Osteoblast (primary cell): ENCODE measurements at regions not wholly inside any gene's neighbourhood (a gene's known extent, or its start where the extent isn't known, plus 50 kb on each side); places are given as distances from the start of the nearest gene placed in this dataset. TPM values are rescaled to one million over a fixed set of nuclear protein-coding genes. Genes with fewer than 3 reads are reported as not detected.

ENCODE experiments used
- DNase-seq: peaks from one replicate; pipeline ENCODE4 v3.0.0; 2011; ENCODE audit warnings: low spot score, mixed read lengths; ENCODE audit not compliant: insufficient read length; ENCODE audit errors: missing footprints
- H2AFZ ChIP-seq: 2 replicates; pipeline ENCODE4 v1.6.0; 2011; ENCODE audit warnings: mild to moderate bottlenecking, low read length
- H3K27ac ChIP-seq: 2 replicates; pipeline ENCODE4 v1.5.1; 2011; ENCODE audit warnings: mild to moderate bottlenecking, low read depth, low read length, moderate library complexity
- H3K27me3 ChIP-seq: 2 replicates; pipeline ENCODE4 v1.6.0; 2012; ENCODE audit warnings: mild to moderate bottlenecking, control low read depth, inconsistent platforms, low read length, moderate library complexity; ENCODE audit not compliant: insufficient read depth
- H3K36me3 ChIP-seq: 2 replicates; pipeline ENCODE4 v1.5.1; 2011; ENCODE audit warnings: mild to moderate bottlenecking, low read length, control low read depth, moderate library complexity; ENCODE audit not compliant: insufficient read depth
- H3K4me1 ChIP-seq: 2 replicates; pipeline ENCODE4 v1.5.1; 2011; ENCODE audit warnings: mild to moderate bottlenecking, low read length, control low read depth, moderate library complexity; ENCODE audit not compliant: insufficient read depth
- H3K4me2 ChIP-seq: 2 replicates; pipeline ENCODE4 v1.6.0; 2011; ENCODE audit warnings: mild to moderate bottlenecking, low read length; ENCODE audit not compliant: insufficient read depth
- H3K4me3 ChIP-seq: fragments of 200-600 bp; sonication (generic); 3 replicates; pipeline ENCODE4 v1.5.1; 2012; ENCODE audit warnings: mild to moderate bottlenecking, low read length, inconsistent platforms; ENCODE audit not compliant: insufficient read depth
- H3K79me2 ChIP-seq: 2 replicates; pipeline ENCODE4 v1.6.0; 2012; ENCODE audit warnings: mild to moderate bottlenecking, low read length, control low read depth, inconsistent platforms; ENCODE audit not compliant: insufficient read depth
- H3K9me3 ChIP-seq: 2 replicates; pipeline ENCODE4 v1.5.1; 2011; ENCODE audit warnings: low read depth, low read length, control low read depth
- H4K20me1 ChIP-seq: 2 replicates; pipeline ENCODE4 v1.6.0; 2012; ENCODE audit warnings: mild to moderate bottlenecking, low read length, control low read depth; ENCODE audit not compliant: insufficient read depth
- small RNA-seq: library from RNA; depleted of rRNA; stranded (forward); fragments of <200 nt; gene quantifications from one replicate; pipeline ENCODE3, GENCODE V24; 2012
- TF ChIP-seq, protein P1 (sequence below): IDR thresholded peaks from 2 replicates; pipeline ENCODE4 v1.5.1; 2011; ENCODE audit warnings: mild to moderate bottlenecking, low read depth, low read length, moderate library complexity; ENCODE audit errors: extremely low read depth

DNA sequence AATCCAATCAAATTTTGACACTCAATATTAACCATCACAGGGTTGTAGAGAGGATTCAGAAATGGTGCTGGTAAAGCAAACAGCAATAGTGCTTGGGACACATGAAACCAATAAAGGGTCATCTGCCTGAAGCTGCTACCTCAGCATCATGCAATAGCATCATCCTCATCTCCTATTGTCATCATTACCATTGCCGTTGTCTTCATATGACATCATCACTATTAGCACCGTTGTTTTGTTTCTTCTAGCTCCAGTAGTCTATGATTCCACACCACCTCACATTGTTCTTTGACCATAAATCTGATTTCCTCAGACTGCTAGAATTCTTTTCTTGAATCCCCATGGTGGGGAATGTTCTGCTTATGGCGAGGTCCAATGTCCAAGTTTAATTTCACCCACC lies 52.8 kb upstream of the GRK3 start:
- H3K9me3 ChIP-seq: no peaks in the 10 kb centered on the region
- TF ChIP-seq, protein P1, sequence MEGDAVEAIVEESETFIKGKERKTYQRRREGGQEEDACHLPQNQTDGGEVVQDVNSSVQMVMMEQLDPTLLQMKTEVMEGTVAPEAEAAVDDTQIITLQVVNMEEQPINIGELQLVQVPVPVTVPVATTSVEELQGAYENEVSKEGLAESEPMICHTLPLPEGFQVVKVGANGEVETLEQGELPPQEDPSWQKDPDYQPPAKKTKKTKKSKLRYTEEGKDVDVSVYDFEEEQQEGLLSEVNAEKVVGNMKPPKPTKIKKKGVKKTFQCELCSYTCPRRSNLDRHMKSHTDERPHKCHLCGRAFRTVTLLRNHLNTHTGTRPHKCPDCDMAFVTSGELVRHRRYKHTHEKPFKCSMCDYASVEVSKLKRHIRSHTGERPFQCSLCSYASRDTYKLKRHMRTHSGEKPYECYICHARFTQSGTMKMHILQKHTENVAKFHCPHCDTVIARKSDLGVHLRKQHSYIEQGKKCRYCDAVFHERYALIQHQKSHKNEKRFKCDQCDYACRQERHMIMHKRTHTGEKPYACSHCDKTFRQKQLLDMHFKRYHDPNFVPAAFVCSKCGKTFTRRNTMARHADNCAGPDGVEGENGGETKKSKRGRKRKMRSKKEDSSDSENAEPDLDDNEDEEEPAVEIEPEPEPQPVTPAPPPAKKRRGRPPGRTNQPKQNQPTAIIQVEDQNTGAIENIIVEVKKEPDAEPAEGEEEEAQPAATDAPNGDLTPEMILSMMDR: no peak
- H3K27ac ChIP-seq: no peak overlapping the region
- no peak overlapping the region for H2AFZ ChIP-seq
- no peak overlapping the region for H3K4me3 ChIP-seq
- no peak for DNase-seq
- H3K4me2 ChIP-seq: no peak overlapping the region
- H3K4me1 ChIP-seq: no peaks in the 10 kb centered on the region
- no peaks in the 10 kb centered on the region for H3K79me2 ChIP-seq
- H3K27me3 ChIP-seq: no peaks in the 10 kb centered on the region
- no peaks in the 10 kb centered on the region for H4K20me1 ChIP-seq
- no peaks in the 10 kb centered on the region for H3K36me3 ChIP-seq

DNA sequence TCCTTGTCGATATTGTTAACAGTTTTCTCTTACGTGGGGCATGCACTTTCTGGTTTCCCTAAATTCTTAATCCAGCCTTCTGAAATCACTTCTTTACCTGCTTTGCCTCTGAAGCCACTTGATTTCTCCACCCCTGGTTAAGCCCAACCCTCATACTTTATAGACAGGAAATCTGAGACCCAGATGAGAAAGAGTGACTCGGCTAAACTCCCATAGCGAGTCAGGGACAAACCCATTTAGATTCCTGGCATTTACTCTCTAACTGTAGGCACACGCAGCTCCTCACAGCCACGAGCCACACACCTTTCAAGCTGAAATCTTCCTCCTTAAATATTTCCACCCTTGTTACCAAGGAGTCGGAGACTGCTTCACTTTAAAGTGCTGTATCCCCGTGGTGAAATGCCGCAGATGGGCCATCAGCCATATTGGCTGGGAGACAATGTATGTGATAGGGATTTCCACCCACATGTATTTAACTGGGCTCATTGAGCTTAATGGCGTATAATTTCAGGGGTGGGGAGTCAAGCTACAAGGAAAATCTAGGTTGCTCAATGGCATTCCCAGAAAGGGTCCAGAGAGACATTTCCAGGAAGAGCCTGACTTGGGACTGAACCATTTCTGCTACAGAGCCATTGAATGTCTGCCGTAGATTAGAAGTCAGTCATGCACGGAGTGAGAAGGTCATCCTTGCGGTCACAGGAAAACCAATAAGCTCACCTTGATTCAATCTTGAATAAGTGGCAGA lies 49.9 kb upstream of the GRK3 start:
- no peaks in the 10 kb centered on the region for H3K9me3 ChIP-seq
- no peaks in the 10 kb centered on the region for H3K36me3 ChIP-seq
- H3K27ac ChIP-seq: no peak overlapping the region
- no peak overlapping the region for H3K4me2 ChIP-seq
- DNase-seq: no peak
- no peak overlapping the region for H3K4me3 ChIP-seq
- H3K79me2 ChIP-seq: no peaks in the 10 kb centered on the region
- H3K4me1 ChIP-seq: no peaks in the 10 kb centered on the region
- H4K20me1 ChIP-seq: no peaks in the 10 kb centered on the region
- TF ChIP-seq, protein P1: no peak
- H2AFZ ChIP-seq: no peak overlapping the region
- H3K27me3 ChIP-seq: no peaks in the 10 kb centered on the region

Small RNA genes in the stretch of these regions (small RNA-seq; reads per million reads assigned to genes)
- not detected for gene IGLL3P
- not detected for gene MIR6817
